ENCODE measurements at regions not wholly inside any gene's neighbourhood (a gene's known extent, or its start where the extent isn't known, plus 50 kb on each side); places are given as distances from the start of the nearest gene placed in this dataset.
"Not testable (repeated sequence)": the region's sequence is repeated elsewhere in the genome, so short reads cannot be mapped to it uniquely, and the experiment has no call there.

GRCh38 chr1:178659789-178660208 lies 65.2 kb upstream of the RALGPS2 start:
- Histone ChIP-seq H3K9ac (ENCODE audit: low read length in 3 of 3) (no peak overlapping the region), H3K27me3 (ENCODE audit: control insufficient read depth, insufficient read depth, low read length) (no peaks in the 10 kb centered on the region), H3K36me3 (ENCODE audit: control insufficient read depth in 2 of 3, insufficient read depth in 3 of 3, low read length in 3 of 3) (no peaks in the 10 kb centered on the region), H3K4me3 (ENCODE audit: low read length in 3 of 3) (no peak overlapping the region), H3K4me1 (ENCODE audit: control insufficient read depth in 2 of 3, insufficient read depth in 2 of 3, low read depth in 1 of 3, low read length in 3 of 3) (no peaks in the 10 kb centered on the region), H3K27ac (ENCODE audit: low read depth in 2 of 2, low read length in 2 of 2) (no peak overlapping the region), H3K9me3 (ENCODE audit: control insufficient read depth in 2 of 3, insufficient read depth in 1 of 3, low read length in 3 of 3) (no peaks in the 10 kb centered on the region)
- TF ChIP-seq CTCF (IDR thresholded peaks at IDR 0.05; ENCODE audit: borderline replicate concordance, extremely low read depth, insufficient read depth): no peak
- intact Hi-C loops (cut with DNase I): no loop called here
- DNase-seq (no peak), FAIRE-seq (no peak)

GRCh38 chr1:178660461-178660860 lies 64.6 kb upstream of the RALGPS2 start:
- DNase-seq (no peak), FAIRE-seq (no peak)
- Histone ChIP-seq H3K36me3 (ENCODE audit: control insufficient read depth in 2 of 3, insufficient read depth in 3 of 3, low read length in 3 of 3) (no peaks in the 10 kb centered on the region), H3K4me1 (ENCODE audit: control insufficient read depth in 2 of 3, insufficient read depth in 2 of 3, low read depth in 1 of 3, low read length in 3 of 3) (no peaks in the 10 kb centered on the region), H3K4me3 (ENCODE audit: low read length in 3 of 3) (no peak overlapping the region), H3K27ac (ENCODE audit: low read depth in 2 of 2, low read length in 2 of 2) (no peak overlapping the region), H3K9ac (ENCODE audit: low read length in 3 of 3) (no peak overlapping the region), H3K9me3 (ENCODE audit: control insufficient read depth in 2 of 3, insufficient read depth in 1 of 3, low read length in 3 of 3) (no peaks in the 10 kb centered on the region), H3K27me3 (ENCODE audit: control insufficient read depth, insufficient read depth, low read length) (no peaks in the 10 kb centered on the region)
- no peak for TF ChIP-seq CTCF (IDR thresholded peaks at IDR 0.05; ENCODE audit: borderline replicate concordance, extremely low read depth, insufficient read depth)
- intact Hi-C loops (cut with DNase I): no loop called here

- FAIRE-seq (no peak), DNase-seq (no peak)
- Histone ChIP-seq H3K36me3 (ENCODE audit: control insufficient read depth in 2 of 3, insufficient read depth in 3 of 3, low read length in 3 of 3) (no peaks in the 10 kb centered on the region), H3K4me3 (ENCODE audit: low read length in 3 of 3) (no peak overlapping the region), H3K4me1 (ENCODE audit: control insufficient read depth in 2 of 3, insufficient read depth in 2 of 3, low read depth in 1 of 3, low read length in 3 of 3) (no peaks in the 10 kb centered on the region), H3K9me3 (ENCODE audit: control insufficient read depth in 2 of 3, insufficient read depth in 1 of 3, low read length in 3 of 3) (no peaks in the 10 kb centered on the region), H3K27ac (ENCODE audit: low read depth in 2 of 2, low read length in 2 of 2) (no peak overlapping the region), H3K9ac (ENCODE audit: low read length in 3 of 3) (no peak overlapping the region), H3K27me3 (ENCODE audit: control insufficient read depth, insufficient read depth, low read length) (no peaks in the 10 kb centered on the region)
- no peak for TF ChIP-seq CTCF (IDR thresholded peaks at IDR 0.05; ENCODE audit: borderline replicate concordance, extremely low read depth, insufficient read depth)
- intact Hi-C loops (cut with DNase I): no loop called here
Measured at GRCh38 chr1:178664278-178664677, 60.8 kb upstream of the RALGPS2 start.

- Histone ChIP-seq H3K36me3 (ENCODE audit: control insufficient read depth in 2 of 3, insufficient read depth in 3 of 3, low read length in 3 of 3) (no peaks in the 10 kb centered on the region), H3K27ac (ENCODE audit: low read depth in 2 of 2, low read length in 2 of 2) (no peak overlapping the region), H3K4me1 (ENCODE audit: control insufficient read depth in 2 of 3, insufficient read depth in 2 of 3, low read depth in 1 of 3, low read length in 3 of 3) (no peaks in the 10 kb centered on the region), H3K4me3 (ENCODE audit: low read length in 3 of 3) (no peak overlapping the region), H3K9me3 (ENCODE audit: control insufficient read depth in 2 of 3, insufficient read depth in 1 of 3, low read length in 3 of 3) (no peaks in the 10 kb centered on the region), H3K9ac (ENCODE audit: low read length in 3 of 3) (no peak overlapping the region), H3K27me3 (ENCODE audit: control insufficient read depth, insufficient read depth, low read length) (no peaks in the 10 kb centered on the region)
- DNase-seq (no peak), FAIRE-seq (no peak)
- TF ChIP-seq CTCF (IDR thresholded peaks at IDR 0.05; ENCODE audit: borderline replicate concordance, extremely low read depth, insufficient read depth): no peak
- intact Hi-C loops (cut with DNase I): no loop called here
Measured at GRCh38 chr1:178665579-178665978, 59.5 kb upstream of the RALGPS2 start.

- DNase-seq; FAIRE-seq; intact Hi-C loops (cut with DNase I); H3K9ac ChIP-seq (ENCODE audit: low read length in 3 of 3); H3K4me3 ChIP-seq (ENCODE audit: low read length in 3 of 3); H3K27ac ChIP-seq (ENCODE audit: low read depth in 2 of 2, low read length in 2 of 2); H3K36me3 ChIP-seq (ENCODE audit: control insufficient read depth in 2 of 3, insufficient read depth in 3 of 3, low read length in 3 of 3); H3K27me3 ChIP-seq (ENCODE audit: control insufficient read depth, insufficient read depth, low read length); H3K4me1 ChIP-seq (ENCODE audit: control insufficient read depth in 2 of 3, insufficient read depth in 2 of 3, low read depth in 1 of 3, low read length in 3 of 3); H3K9me3 ChIP-seq (ENCODE audit: control insufficient read depth in 2 of 3, insufficient read depth in 1 of 3, low read length in 3 of 3): not testable (repeated sequence)
Measured at GRCh38 chr1:178666891-178667290, 58.2 kb upstream of the RALGPS2 start.

Measured in kidney (tissue), 13 donors.